ENCODE measurements at regions not wholly inside any gene's neighbourhood (a gene's known extent, or its start where the extent isn't known, plus 50 kb on each side); places are given as distances from the start of the nearest gene placed in this dataset.

- Histone ChIP-seq H3K9ac (no peak overlapping the region), H3K4me2 (no peak overlapping the region), H3K4me3 (IDR thresholded peaks at IDR 0.05; ENCODE audit: insufficient read depth, low read depth, low read length) (no peak overlapping the region), H3K4me1 (ENCODE audit: low read depth, poor library complexity, severe bottlenecking) (no peaks in the 10 kb centered on the region), H3K27ac (no peak overlapping the region), H3K79me2 (ENCODE audit: insufficient read depth, low read depth) (no peaks in the 10 kb centered on the region), H3K36me3 (ENCODE audit: insufficient read depth) (no peaks in the 10 kb centered on the region), H2AFZ (ENCODE audit: low read depth) (no peak overlapping the region), H4K20me1 (ENCODE audit: insufficient read depth) (no peaks in the 10 kb centered on the region), H3K27me3 (ENCODE audit: insufficient read depth, low read depth) (no peaks in the 10 kb centered on the region)
- TF ChIP-seq, protein P1, sequence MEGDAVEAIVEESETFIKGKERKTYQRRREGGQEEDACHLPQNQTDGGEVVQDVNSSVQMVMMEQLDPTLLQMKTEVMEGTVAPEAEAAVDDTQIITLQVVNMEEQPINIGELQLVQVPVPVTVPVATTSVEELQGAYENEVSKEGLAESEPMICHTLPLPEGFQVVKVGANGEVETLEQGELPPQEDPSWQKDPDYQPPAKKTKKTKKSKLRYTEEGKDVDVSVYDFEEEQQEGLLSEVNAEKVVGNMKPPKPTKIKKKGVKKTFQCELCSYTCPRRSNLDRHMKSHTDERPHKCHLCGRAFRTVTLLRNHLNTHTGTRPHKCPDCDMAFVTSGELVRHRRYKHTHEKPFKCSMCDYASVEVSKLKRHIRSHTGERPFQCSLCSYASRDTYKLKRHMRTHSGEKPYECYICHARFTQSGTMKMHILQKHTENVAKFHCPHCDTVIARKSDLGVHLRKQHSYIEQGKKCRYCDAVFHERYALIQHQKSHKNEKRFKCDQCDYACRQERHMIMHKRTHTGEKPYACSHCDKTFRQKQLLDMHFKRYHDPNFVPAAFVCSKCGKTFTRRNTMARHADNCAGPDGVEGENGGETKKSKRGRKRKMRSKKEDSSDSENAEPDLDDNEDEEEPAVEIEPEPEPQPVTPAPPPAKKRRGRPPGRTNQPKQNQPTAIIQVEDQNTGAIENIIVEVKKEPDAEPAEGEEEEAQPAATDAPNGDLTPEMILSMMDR (conservative IDR thresholded peaks at IDR 0.05; ENCODE audit: low read depth, low read length): no peak
Measured at GRCh38 chr3:25084016-25084415, 344.0 kb upstream of the RARB start.

GRCh38 chr3:25086721-25087120 lies 341.3 kb upstream of the RARB start:
- Histone ChIP-seq H3K4me3 (IDR thresholded peaks at IDR 0.05; ENCODE audit: insufficient read depth, low read depth, low read length) (no peak overlapping the region), H3K36me3 (ENCODE audit: insufficient read depth) (no peaks in the 10 kb centered on the region), H4K20me1 (ENCODE audit: insufficient read depth) (no peaks in the 10 kb centered on the region), H3K27ac (no peak overlapping the region), H2AFZ (ENCODE audit: low read depth) (no peak overlapping the region), H3K79me2 (ENCODE audit: insufficient read depth, low read depth) (no peaks in the 10 kb centered on the region), H3K9ac (no peak overlapping the region), H3K27me3 (ENCODE audit: insufficient read depth, low read depth) (no peaks in the 10 kb centered on the region), H3K4me2 (no peak overlapping the region), H3K4me1 (ENCODE audit: low read depth, poor library complexity, severe bottlenecking) (no peaks in the 10 kb centered on the region)
- TF ChIP-seq, protein P1 (conservative IDR thresholded peaks at IDR 0.05; ENCODE audit: low read depth, low read length): no peak

DNA sequence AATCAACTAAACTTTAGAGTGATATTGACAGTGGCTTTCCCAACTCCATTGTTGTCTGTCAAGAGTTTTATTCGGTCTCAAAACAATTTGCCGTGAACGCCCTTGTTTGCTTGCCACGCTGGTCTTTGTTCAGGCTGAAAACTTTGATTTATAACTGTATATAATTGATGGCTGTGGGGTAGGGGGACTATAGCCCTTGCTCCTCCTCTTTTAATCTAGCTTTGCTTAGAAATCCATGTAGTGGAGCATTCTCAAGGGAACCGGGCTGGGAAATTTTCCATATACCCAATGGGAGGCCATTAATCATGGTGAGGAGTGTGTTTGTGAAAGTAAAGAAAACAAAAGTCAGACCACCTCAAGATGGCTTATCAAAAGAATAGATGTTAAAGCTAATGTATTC lies 339.8 kb upstream of the RARB start:
- TF ChIP-seq, protein P1 (conservative IDR thresholded peaks at IDR 0.05; ENCODE audit: low read depth, low read length): no peak
- Histone ChIP-seq H3K4me1 (ENCODE audit: low read depth, poor library complexity, severe bottlenecking) (no peaks in the 10 kb centered on the region), H3K79me2 (ENCODE audit: insufficient read depth, low read depth) (no peaks in the 10 kb centered on the region)

DNA sequence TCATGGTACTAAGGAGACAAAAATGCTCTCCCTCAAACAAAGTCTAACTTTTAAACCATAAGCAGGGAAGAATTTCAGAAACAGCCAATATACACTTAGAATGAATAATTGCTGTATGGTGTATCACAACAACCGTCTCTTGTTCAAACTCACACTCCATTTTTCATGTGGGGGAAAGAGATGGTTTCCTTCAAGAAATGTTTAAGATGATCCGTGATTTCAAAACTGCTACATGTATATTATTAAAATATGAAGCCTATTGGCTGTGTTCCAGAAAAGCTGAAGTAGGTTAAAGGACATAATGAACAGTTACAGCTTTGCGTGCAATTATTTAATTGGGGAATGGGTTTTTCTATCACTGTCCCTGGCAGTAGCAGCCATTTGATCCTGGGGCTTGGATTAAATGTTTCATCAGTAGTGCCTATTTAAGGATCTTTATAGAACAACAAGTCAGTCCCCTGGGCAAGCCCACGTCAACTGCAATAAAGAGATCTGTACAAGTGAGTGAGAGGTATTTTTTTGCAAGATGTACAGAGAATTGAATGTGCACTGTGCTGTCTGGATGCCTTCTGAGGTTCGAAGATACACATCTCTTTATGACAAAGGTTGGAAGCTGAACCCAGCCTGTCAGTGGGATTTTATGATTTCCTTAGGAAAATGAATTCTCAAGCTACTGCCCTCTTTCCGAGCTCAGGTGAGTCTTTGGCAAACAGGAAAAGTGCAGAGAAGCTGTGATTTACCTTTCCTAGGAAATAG lies 337.2 kb upstream of the RARB start:
- Histone ChIP-seq H3K9ac (no peak overlapping the region), H3K27ac (no peak overlapping the region), H3K4me1 (ENCODE audit: low read depth, poor library complexity, severe bottlenecking) (no peaks in the 10 kb centered on the region), H4K20me1 (ENCODE audit: insufficient read depth) (no peaks in the 10 kb centered on the region), H3K4me3 (IDR thresholded peaks at IDR 0.05; ENCODE audit: insufficient read depth, low read depth, low read length) (no peak overlapping the region), H3K27me3 (ENCODE audit: insufficient read depth, low read depth) (no peaks in the 10 kb centered on the region), H3K4me2 (no peak overlapping the region), H2AFZ (ENCODE audit: low read depth) (no peak overlapping the region), H3K36me3 (ENCODE audit: insufficient read depth) (no peaks in the 10 kb centered on the region), H3K79me2 (ENCODE audit: insufficient read depth, low read depth) (no peaks in the 10 kb centered on the region)
- TF ChIP-seq, protein P1 (conservative IDR thresholded peaks at IDR 0.05; ENCODE audit: low read depth, low read length): no peak

More for the DNA sequence above, 339.8 kb upstream of the RARB start:
- no peak overlapping the region for H2AFZ ChIP-seq (ENCODE audit: low read depth)
- H3K9ac ChIP-seq: no peak overlapping the region
- H3K36me3 ChIP-seq (ENCODE audit: insufficient read depth): no peaks in the 10 kb centered on the region
- H4K20me1 ChIP-seq (ENCODE audit: insufficient read depth): no peaks in the 10 kb centered on the region
- H3K4me3 ChIP-seq (IDR thresholded peaks at IDR 0.05; ENCODE audit: insufficient read depth, low read depth, low read length): no peak overlapping the region
- H3K27me3 ChIP-seq (ENCODE audit: insufficient read depth, low read depth): no peaks in the 10 kb centered on the region
- no peak overlapping the region for H3K4me2 ChIP-seq
- no peak overlapping the region for H3K27ac ChIP-seq

All from KMS-11 (cell line).